OCI-LY1 (cell line): ENCODE measurements at regions not wholly inside any gene's neighbourhood (a gene's known extent, or its start where the extent isn't known, plus 50 kb on each side); places are given as distances from the start of the nearest gene placed in this dataset.

Experiments used
- CTCF ChIP-seq: fragments of 200-600 bp; sonication (generic), shearing (Covaris generic); IDR thresholded peaks from 2 replicates; pipeline ENCODE4 v1.5.1; 2017; ENCODE audit warnings: mild to moderate bottlenecking, antibody characterized with exemption, low read length, moderate library complexity, mixed read lengths
- EZH2 ChIP-seq: fragments of 200-600 bp; sonication (generic), shearing (Covaris generic); IDR thresholded peaks from 2 replicates; pipeline ENCODE4 v1.8.0; 2017; ENCODE audit warnings: borderline replicate concordance, mixed run types, mild to moderate bottlenecking, antibody characterized with exemption, low read length, moderate library complexity, mixed read lengths

- TF ChIP-seq CTCF (no peak), EZH2 (no peak)
Measured at GRCh38 chr12:92597997-92598396, 104.8 kb upstream of the PLEKHG7 start.
